ENCODE measurements at regions not wholly inside any gene's neighbourhood (a gene's known extent, or its start where the extent isn't known, plus 50 kb on each side); places are given as distances from the start of the nearest gene placed in this dataset.

GRCh38 chrX:56089376-56089775 lies 142.8 kb upstream of the KLF8 start:
- H3K36me3 Mint-ChIP-seq (ENCODE audit: low read depth, unreplicated experiment), result no peaks in the 10 kb centered on the region
- H3K9ac ChIP-seq (ENCODE audit: low read length), result no peak overlapping the region
- H3K9me3 ChIP-seq (ENCODE audit: insufficient read depth, low read depth, low read length), result no peaks in the 10 kb centered on the region
- H3K4me1 ChIP-seq (ENCODE audit: insufficient read depth, low read length), result no peaks in the 10 kb centered on the region
- TF ChIP-seq EZH2 (IDR thresholded peaks at IDR 0.05; ENCODE audit: insufficient read depth, low read length), result no peak
- TF ChIP-seq CTCF (IDR thresholded peaks at IDR 0.05; ENCODE audit: insufficient read depth, low read depth, low read length), result no peak
- no peak overlapping the region for H3K4me2 ChIP-seq (ENCODE audit: low read length)
- H3K9me3 Mint-ChIP-seq (ENCODE audit: unreplicated experiment), result no peaks in the 10 kb centered on the region
- no peaks in the 10 kb centered on the region for H3K27me3 Mint-ChIP-seq (ENCODE audit: low read depth, unreplicated experiment)
- no peak overlapping the region for H3K27ac ChIP-seq (ENCODE audit: low read depth, low read length)
- H3K36me3 ChIP-seq (ENCODE audit: insufficient read depth, low read length), result no peaks in the 10 kb centered on the region
- H3K27ac Mint-ChIP-seq (ENCODE audit: unreplicated experiment), result no peak overlapping the region
- no peaks in the 10 kb centered on the region for H3K79me2 ChIP-seq (ENCODE audit: insufficient read depth, low read length)
- no peak overlapping the region for H2AFZ ChIP-seq (ENCODE audit: low read depth, low read length)
- H3K4me3 ChIP-seq (ENCODE audit: insufficient read depth, low read depth, low read length), result no peak overlapping the region
- FAIRE-seq (no peak), DNase-seq (ENCODE audit: low read depth) (no peak)
- peaks cover 5% of the 10 kb centered on the region for H3K4me1 Mint-ChIP-seq (ENCODE audit: low read depth, unreplicated experiment)
- H3K27me3 ChIP-seq (ENCODE audit: insufficient read depth, low read length), result no peaks in the 10 kb centered on the region
- H4K20me1 ChIP-seq (ENCODE audit: insufficient read depth, low read length), result no peaks in the 10 kb centered on the region
- no peak overlapping the region for H3K4me3 Mint-ChIP-seq (ENCODE audit: unreplicated experiment)

- Histone ChIP-seq H3K27me3 (ENCODE audit: insufficient read depth, low read length) (no peaks in the 10 kb centered on the region), H3K9me3 (ENCODE audit: insufficient read depth, low read depth, low read length) (no peaks in the 10 kb centered on the region), H3K27ac (ENCODE audit: low read depth, low read length) (no peak overlapping the region), H3K36me3 (ENCODE audit: insufficient read depth, low read length) (no peaks in the 10 kb centered on the region), H3K79me2 (ENCODE audit: insufficient read depth, low read length) (no peaks in the 10 kb centered on the region), H3K4me2 (ENCODE audit: low read length) (no peak overlapping the region), H4K20me1 (ENCODE audit: insufficient read depth, low read length) (no peaks in the 10 kb centered on the region), H2AFZ (ENCODE audit: low read depth, low read length) (no peak overlapping the region), H3K9ac (ENCODE audit: low read length) (no peak overlapping the region), H3K4me3 (ENCODE audit: insufficient read depth, low read depth, low read length) (no peak overlapping the region), H3K4me1 (ENCODE audit: insufficient read depth, low read length) (no peaks in the 10 kb centered on the region)
- no peak for DNase-seq (ENCODE audit: low read depth)
- Mint-ChIP-seq H3K27me3 (ENCODE audit: low read depth, unreplicated experiment) (no peaks in the 10 kb centered on the region), H3K36me3 (ENCODE audit: low read depth, unreplicated experiment) (no peaks in the 10 kb centered on the region), H3K4me1 (ENCODE audit: low read depth, unreplicated experiment) (no peaks in the 10 kb centered on the region), H3K9me3 (ENCODE audit: unreplicated experiment) (no peaks in the 10 kb centered on the region), H3K27ac (ENCODE audit: unreplicated experiment) (no peak overlapping the region), H3K4me3 (ENCODE audit: unreplicated experiment) (no peak overlapping the region)
- no peak for TF ChIP-seq EZH2 (IDR thresholded peaks at IDR 0.05; ENCODE audit: insufficient read depth, low read length)
- no peak for TF ChIP-seq CTCF (IDR thresholded peaks at IDR 0.05; ENCODE audit: insufficient read depth, low read depth, low read length)
- FAIRE-seq, result no peak
Observed at GRCh38 chrX:56099271-56099670, 132.9 kb upstream of the KLF8 start.

DNA sequence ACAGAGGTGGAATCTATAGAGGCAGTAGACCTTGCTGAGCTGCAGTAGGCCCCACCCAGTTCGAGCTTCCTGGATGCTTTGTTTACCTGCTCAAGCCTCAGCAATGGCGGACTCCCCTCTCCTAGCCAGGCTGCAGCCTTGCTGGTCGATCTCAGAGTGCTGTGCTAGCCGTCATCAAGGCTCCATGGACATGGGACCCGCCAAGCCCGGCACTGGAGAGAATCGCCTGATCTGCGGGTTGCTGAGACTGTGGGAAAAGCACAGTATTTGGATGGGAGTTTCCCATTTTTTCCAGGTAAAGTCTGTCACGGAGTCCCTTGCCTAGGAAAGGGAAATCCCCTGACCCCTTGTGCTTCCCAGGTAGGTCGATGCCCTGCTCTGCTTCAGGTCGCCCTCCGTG lies 124.8 kb upstream of the KLF8 start:
- H3K4me1 Mint-ChIP-seq (ENCODE audit: low read depth, unreplicated experiment), result no peaks in the 10 kb centered on the region
- Histone ChIP-seq H3K36me3 (ENCODE audit: insufficient read depth, low read length) (no peaks in the 10 kb centered on the region), H3K27me3 (ENCODE audit: insufficient read depth, low read length) (no peaks in the 10 kb centered on the region), H3K4me2 (ENCODE audit: low read length) (no peak overlapping the region), H3K9me3 (ENCODE audit: insufficient read depth, low read depth, low read length) (no peaks in the 10 kb centered on the region), H3K4me3 (ENCODE audit: insufficient read depth, low read depth, low read length) (no peak overlapping the region), H4K20me1 (ENCODE audit: insufficient read depth, low read length) (no peaks in the 10 kb centered on the region), H3K27ac (ENCODE audit: low read depth, low read length) (no peak overlapping the region), H3K79me2 (ENCODE audit: insufficient read depth, low read length) (no peaks in the 10 kb centered on the region), H2AFZ (ENCODE audit: low read depth, low read length) (no peak overlapping the region), H3K9ac (ENCODE audit: low read length) (no peak overlapping the region), H3K4me1 (ENCODE audit: insufficient read depth, low read length) (no peaks in the 10 kb centered on the region)
- no peaks in the 10 kb centered on the region for H3K36me3 Mint-ChIP-seq (ENCODE audit: low read depth, unreplicated experiment)
- FAIRE-seq (no peak), DNase-seq (ENCODE audit: low read depth) (no peak)
- no peak overlapping the region for H3K4me3 Mint-ChIP-seq (ENCODE audit: unreplicated experiment)
- TF ChIP-seq CTCF (IDR thresholded peaks at IDR 0.05; ENCODE audit: insufficient read depth, low read depth, low read length) (no peak), EZH2 (IDR thresholded peaks at IDR 0.05; ENCODE audit: insufficient read depth, low read length) (no peak)
- no peaks in the 10 kb centered on the region for H3K27me3 Mint-ChIP-seq (ENCODE audit: low read depth, unreplicated experiment)
- H3K27ac Mint-ChIP-seq (ENCODE audit: unreplicated experiment), result no peak overlapping the region
- no peaks in the 10 kb centered on the region for H3K9me3 Mint-ChIP-seq (ENCODE audit: unreplicated experiment)
